Thyroid gland (tissue), 4 donors: ENCODE measurements at regions not wholly inside any gene's neighbourhood (a gene's known extent, or its start where the extent isn't known, plus 50 kb on each side); places are given as distances from the start of the nearest gene placed in this dataset.
"Not testable (repeated sequence)": the region's sequence is repeated elsewhere in the genome, so short reads cannot be mapped to it uniquely, and the experiment has no call there.

Source experiments
- DNase-seq, 2 donors: peaks; one replicate each; pipeline ENCODE4 v3.0.0-alpha.2; 2019
- H3K27ac ChIP-seq, 3 donors: fragments of 200-600 bp; sonication (generic); 1 replicate in 2 of 3; 2 replicates in 1 of 3; pipeline ENCODE4 v1.5.1; 2016 to 2019; ENCODE audit warnings: mild to moderate bottlenecking in 1 of 3, moderate library complexity in 1 of 3
- H3K27me3 ChIP-seq: fragments of 200-600 bp; sonication (generic); one replicate; pipeline ENCODE4 v1.5.1; 2019
- H3K36me3 ChIP-seq, 2 donors: fragments of 200-600 bp; sonication (generic); one replicate each; pipeline ENCODE4 v1.5.1; 2016 to 2019
- H3K4me1 ChIP-seq, 2 donors: fragments of 200-600 bp; sonication (generic); one replicate each; pipeline ENCODE4 v1.5.1; 2017 to 2019
- H3K4me3 ChIP-seq, 3 donors: fragments of 200-600 bp; sonication (generic); replicated peaks in 1 of 3; 1 replicate in 2 of 3; 2 replicates in 1 of 3; pipeline ENCODE4 v1.5.1; 2016; ENCODE audit warnings: mild to moderate bottlenecking in 1 of 3
- H3K9me3 ChIP-seq: fragments of 200-600 bp; sonication (generic); one replicate; pipeline ENCODE4 v1.5.1; 2017
- POLR2A ChIP-seq, 2 donors: fragments of 450-650 bp; IDR thresholded peaks; one replicate each; pipeline ENCODE4 v1.6.1; 2017; ENCODE audit warnings: antibody characterized with exemption in 2 of 2, mild to moderate bottlenecking in 2 of 2, moderate library complexity in 1 of 2
- WGBS, 2 donors: methylation state at CpG; one replicate each; pipeline ENCODE4 v1.1.5; 2017; 5-methylcytosine and 5-hydroxymethylcytosine counted together
- intact Hi-C: fragments of 100-400 bp; cut with DNase I; formaldehyde crosslinking; loops from one replicate; pipeline ENCODE4 v1.15.1; 2023
- TF ChIP-seq, protein P1 (sequence below), 6 experiments: fragments of 200-600 bp in 3 of 6; fragments of 450-650 bp in 3 of 6; sonication (generic) in 3 of 6; IDR thresholded peaks; one replicate each; pipeline ENCODE4 v1.5.1; 2016 to 2019; ENCODE audit warnings: antibody characterized with exemption in 6 of 6, mild to moderate bottlenecking in 2 of 6, inconsistent platforms in 1 of 6, moderate library complexity in 1 of 6

GRCh38 chr2:21194147-21194546 is 70.4 kb downstream of the TDRD15 start:
- no peak for DNase-seq
- H3K27ac ChIP-seq = no peak overlapping the region

DNA sequence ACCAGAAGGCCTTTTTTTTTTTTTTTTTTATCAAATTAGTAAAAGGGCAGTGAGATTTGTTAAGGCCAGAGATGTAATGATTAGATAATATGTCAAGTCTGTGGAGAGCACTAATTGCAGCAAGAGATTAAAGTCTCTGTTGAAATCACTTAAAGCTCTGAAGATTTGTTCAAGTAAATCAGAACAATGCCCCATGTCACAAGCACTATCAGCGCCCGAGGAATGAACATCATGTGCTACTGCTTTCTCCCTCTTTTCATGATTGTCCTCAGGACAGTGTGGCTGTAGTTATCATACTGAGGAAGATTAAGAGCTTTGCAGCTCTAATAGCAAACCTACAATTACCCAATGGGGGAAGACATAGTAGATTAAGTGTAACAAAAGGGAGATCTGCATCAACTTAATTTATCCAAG is 71.1 kb downstream of the TDRD15 start:
- no peak for DNase-seq
- intact Hi-C loops = no loop called here
- no peaks in the 10 kb centered on the region for H3K27me3 ChIP-seq
- no peaks in the 10 kb centered on the region for H3K4me1 ChIP-seq
- H3K27ac ChIP-seq = no peak overlapping the region
- no peak for TF ChIP-seq POLR2A (IDR thresholded peaks at IDR 0.05)
- TF ChIP-seq, protein P1, sequence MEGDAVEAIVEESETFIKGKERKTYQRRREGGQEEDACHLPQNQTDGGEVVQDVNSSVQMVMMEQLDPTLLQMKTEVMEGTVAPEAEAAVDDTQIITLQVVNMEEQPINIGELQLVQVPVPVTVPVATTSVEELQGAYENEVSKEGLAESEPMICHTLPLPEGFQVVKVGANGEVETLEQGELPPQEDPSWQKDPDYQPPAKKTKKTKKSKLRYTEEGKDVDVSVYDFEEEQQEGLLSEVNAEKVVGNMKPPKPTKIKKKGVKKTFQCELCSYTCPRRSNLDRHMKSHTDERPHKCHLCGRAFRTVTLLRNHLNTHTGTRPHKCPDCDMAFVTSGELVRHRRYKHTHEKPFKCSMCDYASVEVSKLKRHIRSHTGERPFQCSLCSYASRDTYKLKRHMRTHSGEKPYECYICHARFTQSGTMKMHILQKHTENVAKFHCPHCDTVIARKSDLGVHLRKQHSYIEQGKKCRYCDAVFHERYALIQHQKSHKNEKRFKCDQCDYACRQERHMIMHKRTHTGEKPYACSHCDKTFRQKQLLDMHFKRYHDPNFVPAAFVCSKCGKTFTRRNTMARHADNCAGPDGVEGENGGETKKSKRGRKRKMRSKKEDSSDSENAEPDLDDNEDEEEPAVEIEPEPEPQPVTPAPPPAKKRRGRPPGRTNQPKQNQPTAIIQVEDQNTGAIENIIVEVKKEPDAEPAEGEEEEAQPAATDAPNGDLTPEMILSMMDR (IDR thresholded peaks at IDR 0.05) = no peak
- no peaks in the 10 kb centered on the region for H3K9me3 ChIP-seq
- 67 to 72% methylated on average over 2 of the region's 2 CpGs for WGBS, 2 donors
- no peak overlapping the region for H3K4me3 ChIP-seq
- H3K36me3 ChIP-seq = no peaks in the 10 kb centered on the region

More at GRCh38 chr2:21194147-21194546, 70.4 kb downstream of the TDRD15 start:
- intact Hi-C loops = no loop called here
- Histone ChIP-seq H3K36me3 (no peaks in the 10 kb centered on the region), H3K27me3 (no peaks in the 10 kb centered on the region), H3K4me3 (no peak overlapping the region), H3K9me3 (no peaks in the 10 kb centered on the region), H3K4me1 (no peaks in the 10 kb centered on the region)
- WGBS, 2 donors = 74 to 80% methylated on average over 2 of the region's 2 CpGs
- TF ChIP-seq, protein P1 (IDR thresholded peaks at IDR 0.05) = no peak
- no peak for TF ChIP-seq POLR2A (IDR thresholded peaks at IDR 0.05)

DNA sequence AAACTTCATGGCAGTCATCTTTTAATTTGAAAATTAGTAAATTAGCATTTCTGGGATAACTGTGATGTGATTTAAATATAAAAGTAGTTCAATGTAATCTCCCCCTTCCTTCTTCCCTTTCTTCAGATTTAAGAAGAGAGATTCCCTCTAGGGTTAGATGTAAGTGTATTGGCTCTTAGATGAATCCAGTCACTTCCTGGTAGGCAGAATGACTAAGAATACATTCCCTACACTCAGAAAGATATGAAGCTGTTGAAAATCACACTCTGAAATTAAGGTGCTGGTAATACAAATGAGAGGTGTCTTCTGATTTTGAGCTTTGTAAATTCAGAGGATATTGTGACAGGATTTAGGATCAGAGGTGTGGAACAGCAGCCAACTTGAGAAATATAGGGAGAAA is 71.6 kb downstream of the TDRD15 start:
- Histone ChIP-seq H3K27me3 (no peaks in the 10 kb centered on the region), H3K9me3 (no peaks in the 10 kb centered on the region), H3K4me1 (no peaks in the 10 kb centered on the region), H3K4me3 (no peak overlapping the region), H3K27ac (no peak overlapping the region), H3K36me3 (no peaks in the 10 kb centered on the region)
- intact Hi-C loops = no loop called here
- TF ChIP-seq, protein P1 (IDR thresholded peaks at IDR 0.05) = no peak
- no peak for TF ChIP-seq POLR2A (IDR thresholded peaks at IDR 0.05)
- no peak for DNase-seq

DNA sequence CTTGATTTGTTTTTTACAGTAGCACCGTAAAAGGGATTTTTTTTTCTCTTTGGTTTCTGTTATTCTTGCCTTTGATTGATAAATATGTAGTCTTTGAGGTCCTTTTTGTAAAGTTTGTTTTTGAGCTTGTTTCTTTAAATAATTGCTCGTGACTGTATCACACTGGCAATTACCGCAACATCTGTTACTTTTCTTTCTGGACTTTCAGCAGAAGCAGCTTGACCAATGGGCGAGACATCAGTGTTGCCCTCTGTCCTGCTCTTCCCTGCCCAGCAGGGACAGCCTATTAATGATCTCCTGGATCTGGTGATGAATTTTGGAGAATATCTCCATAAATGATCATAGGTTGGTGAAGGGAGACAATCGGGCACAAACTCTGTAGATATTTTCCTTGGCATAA is 74.9 kb downstream of the TDRD15 start:
- intact Hi-C loops = no loop called here
- Histone ChIP-seq H3K27me3 (no peaks in the 10 kb centered on the region), H3K27ac (no peak overlapping the region), H3K4me1 (no peaks in the 10 kb centered on the region), H3K36me3 (no peaks in the 10 kb centered on the region), H3K4me3 (no peak overlapping the region), H3K9me3 (no peaks in the 10 kb centered on the region)
- WGBS, 2 donors = 86 to 88% methylated on average over 5 of the region's 5 CpGs
- no peak for TF ChIP-seq POLR2A (IDR thresholded peaks at IDR 0.05)
- TF ChIP-seq, protein P1 (IDR thresholded peaks at IDR 0.05) = no peak
- DNase-seq = no peak

GRCh38 chr2:21203976-21204375 is 80.2 kb downstream of the TDRD15 start:
- TF ChIP-seq POLR2A (IDR thresholded peaks at IDR 0.05) = no peak
- TF ChIP-seq, protein P1 (IDR thresholded peaks at IDR 0.05) = no peak
- Histone ChIP-seq H3K4me3 (no peak overlapping the region), H3K27me3 (no peaks in the 10 kb centered on the region), H3K9me3 (no peaks in the 10 kb centered on the region), H3K36me3 (no peaks in the 10 kb centered on the region), H3K27ac (no peak overlapping the region), H3K4me1 (no peaks in the 10 kb centered on the region)
- DNase-seq = no peak
- intact Hi-C loops = no loop called here

GRCh38 chr2:21214085-21214484 is 90.3 kb downstream of the TDRD15 start:
- DNase-seq, H3K27ac ChIP-seq, H3K9me3 ChIP-seq, H3K27me3 ChIP-seq, H3K36me3 ChIP-seq, H3K4me1 ChIP-seq, intact Hi-C loops, H3K4me3 ChIP-seq: not testable (repeated sequence)
- 86 to 96% methylated on average over 7 to 10 of the region's 10 CpGs for WGBS, 2 donors
